ENCODE measurements at regions not wholly inside any gene's neighbourhood (a gene's known extent, or its start where the extent isn't known, plus 50 kb on each side); places are given as distances from the start of the nearest gene placed in this dataset.

DNA sequence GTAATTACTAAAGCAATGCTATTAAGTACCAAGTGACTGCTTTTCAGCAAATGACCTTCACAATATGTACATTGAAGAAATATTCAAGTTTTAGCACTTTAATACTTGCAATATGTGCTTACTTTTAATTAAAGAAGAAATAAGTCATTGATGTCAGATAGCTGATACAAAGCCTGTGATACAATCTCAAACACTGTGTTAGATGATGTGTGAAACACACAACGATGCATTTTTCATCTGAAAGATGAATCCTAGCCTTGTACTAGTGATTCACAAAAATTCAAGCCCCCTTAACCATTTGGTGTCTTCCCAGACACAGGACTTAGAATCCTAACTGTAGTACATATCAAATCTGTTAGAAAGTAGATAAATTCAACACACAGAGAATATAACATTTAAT, 724.1 kb upstream of the ADAMTS5 start:
- CTCF ChIA-PET (ENCODE audit: low intra/inter-chr PET ratio): no interaction called here
- Histone ChIP-seq H4K20me1 (replicated peaks; ENCODE audit: control insufficient read depth, insufficient read depth, low read length) (no peaks in the 10 kb centered on the region), H3K36me3 (ENCODE audit: control insufficient read depth, insufficient read depth, low read length) (no peaks in the 10 kb centered on the region), H3K9ac (ENCODE audit: insufficient read depth in 1 of 2, low read depth in 2 of 2, low read length in 2 of 2) (no peak overlapping the region), H3K9me3 (replicated peaks; ENCODE audit: control insufficient read depth, insufficient read depth, low read depth, low read length) (no peaks in the 10 kb centered on the region), H3K27me3 (ENCODE audit: control insufficient read depth in 2 of 2, insufficient read depth in 2 of 2, low read length in 2 of 2) (no peaks in the 10 kb centered on the region), H3K4me2 (ENCODE audit: insufficient read depth, low read length) (no peak overlapping the region), H2AFZ (ENCODE audit: low read depth, low read length) (no peak overlapping the region), H3K4me1 (replicated peaks in 1 of 2; ENCODE audit: control insufficient read depth in 2 of 2, insufficient read depth in 2 of 2, low read length in 2 of 2) (no peaks in the 10 kb centered on the region), H3K4me3 (no peak overlapping the region), H3K9me1 (ENCODE audit: control insufficient read depth, insufficient read depth, low read length) (no peaks in the 10 kb centered on the region), H3K27ac (ENCODE audit: extremely low read depth, low read depth, low read length) (no peak overlapping the region), H3K79me2 (ENCODE audit: control insufficient read depth, insufficient read depth, low read length) (no peaks in the 10 kb centered on the region)
- intact Hi-C loops (cut with micrococcal nuclease) (no loop called here), in situ Hi-C loops (cut with MboI) (no loop called here)
- BruUV-seq (replicated peaks): no TSS peak
- no peak for TF ChIP-seq TAF7 (tag; IDR thresholded peaks at IDR 0.05)
- POLR2A ChIA-PET: no interaction called here
- FAIRE-seq (no peak), DNase-seq (ENCODE audit: extremely low read depth in 1 of 4, low spot score in 3 of 4) (no peak), ATAC-seq (no peak)
- 0% methylated on average over 1 of the region's 1 CpG for WGBS (ENCODE audit: insufficient coverage, low coverage, missing lambda C conversion rate)

DNA sequence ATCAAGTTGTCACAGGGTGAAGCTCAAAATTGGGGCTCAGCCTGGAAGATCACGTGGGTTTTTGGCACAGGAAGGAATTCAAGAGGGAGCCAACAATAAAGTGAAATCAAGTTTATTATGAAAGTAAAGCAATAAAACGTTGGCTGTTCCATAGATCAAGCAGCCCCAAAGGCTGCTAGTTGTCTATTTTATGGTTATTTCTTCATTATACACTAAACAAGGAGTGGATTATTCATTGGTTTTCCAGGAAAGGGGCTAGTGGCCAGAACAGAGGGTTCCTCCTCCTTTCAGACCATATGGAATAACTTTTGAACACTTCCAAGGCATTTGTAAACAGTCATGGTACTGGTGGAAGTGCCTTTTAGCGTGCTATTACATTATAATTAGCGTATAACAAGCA, 723.5 kb upstream of the ADAMTS5 start:
- no peak for DNase-seq (ENCODE audit: extremely low read depth in 1 of 4, low spot score in 3 of 4)
- Histone ChIP-seq H2AFZ (ENCODE audit: low read depth, low read length) (no peak overlapping the region), H3K4me2 (ENCODE audit: insufficient read depth, low read length) (no peak overlapping the region), H3K36me3 (ENCODE audit: control insufficient read depth, insufficient read depth, low read length) (no peaks in the 10 kb centered on the region), H3K27ac (ENCODE audit: extremely low read depth, low read depth, low read length) (no peak overlapping the region), H3K79me2 (ENCODE audit: control insufficient read depth, insufficient read depth, low read length) (no peaks in the 10 kb centered on the region), H3K4me3 (no peak overlapping the region), H3K9me1 (ENCODE audit: control insufficient read depth, insufficient read depth, low read length) (no peaks in the 10 kb centered on the region), H3K27me3 (ENCODE audit: control insufficient read depth in 2 of 2, insufficient read depth in 2 of 2, low read length in 2 of 2) (no peaks in the 10 kb centered on the region), H3K9ac (ENCODE audit: insufficient read depth in 1 of 2, low read depth in 2 of 2, low read length in 2 of 2) (no peak overlapping the region), H4K20me1 (replicated peaks; ENCODE audit: control insufficient read depth, insufficient read depth, low read length) (no peaks in the 10 kb centered on the region), H3K9me3 (replicated peaks; ENCODE audit: control insufficient read depth, insufficient read depth, low read depth, low read length) (no peaks in the 10 kb centered on the region), H3K4me1 (replicated peaks in 1 of 2; ENCODE audit: control insufficient read depth in 2 of 2, insufficient read depth in 2 of 2, low read length in 2 of 2) (no peaks in the 10 kb centered on the region)
- CTCF ChIA-PET (ENCODE audit: low intra/inter-chr PET ratio): no interaction called here
- in situ Hi-C loops (cut with MboI): no loop called here
- POLR2A ChIA-PET: no interaction called here
- 1% methylated on average over 4 of the region's 4 CpGs for WGBS (ENCODE audit: insufficient coverage, low coverage, missing lambda C conversion rate)
- no peak for ATAC-seq
- no peak for FAIRE-seq
- no TSS peak for BruUV-seq (replicated peaks)
- intact Hi-C loops (cut with micrococcal nuclease): no loop called here
- TF ChIP-seq, protein P1, sequence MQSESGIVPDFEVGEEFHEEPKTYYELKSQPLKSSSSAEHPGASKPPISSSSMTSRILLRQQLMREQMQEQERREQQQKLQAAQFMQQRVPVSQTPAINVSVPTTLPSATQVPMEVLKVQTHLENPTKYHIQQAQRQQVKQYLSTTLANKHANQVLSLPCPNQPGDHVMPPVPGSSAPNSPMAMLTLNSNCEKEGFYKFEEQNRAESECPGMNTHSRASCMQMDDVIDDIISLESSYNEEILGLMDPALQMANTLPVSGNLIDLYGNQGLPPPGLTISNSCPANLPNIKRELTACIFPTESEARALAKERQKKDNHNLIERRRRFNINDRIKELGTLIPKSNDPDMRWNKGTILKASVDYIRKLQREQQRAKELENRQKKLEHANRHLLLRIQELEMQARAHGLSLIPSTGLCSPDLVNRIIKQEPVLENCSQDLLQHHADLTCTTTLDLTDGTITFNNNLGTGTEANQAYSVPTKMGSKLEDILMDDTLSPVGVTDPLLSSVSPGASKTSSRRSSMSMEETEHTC (IDR thresholded peaks at IDR 0.05): no peak
- TF ChIP-seq CSDE1 (IDR thresholded peaks at IDR 0.05): no peak
- TF ChIP-seq, protein P2, sequence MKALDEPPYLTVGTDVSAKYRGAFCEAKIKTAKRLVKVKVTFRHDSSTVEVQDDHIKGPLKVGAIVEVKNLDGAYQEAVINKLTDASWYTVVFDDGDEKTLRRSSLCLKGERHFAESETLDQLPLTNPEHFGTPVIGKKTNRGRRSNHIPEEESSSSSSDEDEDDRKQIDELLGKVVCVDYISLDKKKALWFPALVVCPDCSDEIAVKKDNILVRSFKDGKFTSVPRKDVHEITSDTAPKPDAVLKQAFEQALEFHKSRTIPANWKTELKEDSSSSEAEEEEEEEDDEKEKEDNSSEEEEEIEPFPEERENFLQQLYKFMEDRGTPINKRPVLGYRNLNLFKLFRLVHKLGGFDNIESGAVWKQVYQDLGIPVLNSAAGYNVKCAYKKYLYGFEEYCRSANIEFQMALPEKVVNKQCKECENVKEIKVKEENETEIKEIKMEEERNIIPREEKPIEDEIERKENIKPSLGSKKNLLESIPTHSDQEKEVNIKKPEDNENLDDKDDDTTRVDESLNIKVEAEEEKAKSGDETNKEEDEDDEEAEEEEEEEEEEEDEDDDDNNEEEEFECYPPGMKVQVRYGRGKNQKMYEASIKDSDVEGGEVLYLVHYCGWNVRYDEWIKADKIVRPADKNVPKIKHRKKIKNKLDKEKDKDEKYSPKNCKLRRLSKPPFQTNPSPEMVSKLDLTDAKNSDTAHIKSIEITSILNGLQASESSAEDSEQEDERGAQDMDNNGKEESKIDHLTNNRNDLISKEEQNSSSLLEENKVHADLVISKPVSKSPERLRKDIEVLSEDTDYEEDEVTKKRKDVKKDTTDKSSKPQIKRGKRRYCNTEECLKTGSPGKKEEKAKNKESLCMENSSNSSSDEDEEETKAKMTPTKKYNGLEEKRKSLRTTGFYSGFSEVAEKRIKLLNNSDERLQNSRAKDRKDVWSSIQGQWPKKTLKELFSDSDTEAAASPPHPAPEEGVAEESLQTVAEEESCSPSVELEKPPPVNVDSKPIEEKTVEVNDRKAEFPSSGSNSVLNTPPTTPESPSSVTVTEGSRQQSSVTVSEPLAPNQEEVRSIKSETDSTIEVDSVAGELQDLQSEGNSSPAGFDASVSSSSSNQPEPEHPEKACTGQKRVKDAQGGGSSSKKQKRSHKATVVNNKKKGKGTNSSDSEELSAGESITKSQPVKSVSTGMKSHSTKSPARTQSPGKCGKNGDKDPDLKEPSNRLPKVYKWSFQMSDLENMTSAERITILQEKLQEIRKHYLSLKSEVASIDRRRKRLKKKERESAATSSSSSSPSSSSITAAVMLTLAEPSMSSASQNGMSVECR (CRISPR knock-in tag; IDR thresholded peaks at IDR 0.05): no peak
- no peak for TF ChIP-seq ZNF347 (CRISPR knock-in tag; IDR thresholded peaks at IDR 0.05; ENCODE audit: low read depth)
- no peak for TF ChIP-seq ZNF324 (CRISPR knock-in tag; IDR thresholded peaks at IDR 0.05)
- TF ChIP-seq PCBP1 (IDR thresholded peaks at IDR 0.05; ENCODE audit: low read depth, low read length, poor library complexity, severe bottlenecking): no peak
- TF ChIP-seq TAL1 (IDR thresholded peaks at IDR 0.05): no peak
- TF ChIP-seq TCF7L2 (IDR thresholded peaks at IDR 0.05; ENCODE audit: low read depth, low read length): no peak
- TF ChIP-seq CBX1 (IDR thresholded peaks at IDR 0.05; ENCODE audit: low read depth): no peak
- TF ChIP-seq SP2 (IDR thresholded peaks at IDR 0.05; ENCODE audit: extremely low read depth, low read depth, low read length, poor library complexity, severe bottlenecking): no peak
- no peak for TF ChIP-seq SIN3B (IDR thresholded peaks at IDR 0.05; ENCODE audit: low read depth)
- no peak for TF ChIP-seq ZNF133 (CRISPR knock-in tag; IDR thresholded peaks at IDR 0.05)
